ENCODE measurements at regions not wholly inside any gene's neighbourhood (a gene's known extent, or its start where the extent isn't known, plus 50 kb on each side); places are given as distances from the start of the nearest gene placed in this dataset.

DNA sequence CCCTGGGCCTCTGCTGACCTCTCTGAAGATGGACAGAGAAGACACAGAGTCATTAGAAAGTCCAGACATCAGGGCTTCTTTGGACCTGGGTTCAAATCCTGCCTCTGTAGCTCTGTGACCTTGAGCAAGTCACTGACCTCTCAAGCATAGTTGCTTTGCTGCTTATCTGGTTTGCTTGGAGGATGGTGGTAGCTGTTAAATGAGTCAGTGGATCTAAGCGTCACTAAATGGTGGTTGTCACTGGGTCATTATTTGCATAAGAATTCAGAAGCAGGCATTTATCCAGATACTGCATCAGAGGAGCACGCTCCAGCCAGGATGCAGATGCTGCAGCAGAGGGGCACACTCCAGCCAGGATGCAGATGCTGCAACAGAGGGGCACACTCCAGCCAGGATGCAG lies 229.2 kb downstream of the GLI2 start:
- POLR2A ChIA-PET = no interaction called here
- no peak overlapping the region for H3K4me3 Mint-ChIP-seq
- no peak for ATAC-seq
- no peak overlapping the region for H3K27ac Mint-ChIP-seq
- no peaks in the 10 kb centered on the region for H3K36me3 Mint-ChIP-seq (ENCODE audit: low read depth)
- no peak for DNase-seq
- no peaks in the 10 kb centered on the region for H3K27me3 Mint-ChIP-seq (ENCODE audit: low read depth)
- H3K9me3 Mint-ChIP-seq (ENCODE audit: insufficient read depth) = no peaks in the 10 kb centered on the region
- no peaks in the 10 kb centered on the region for H3K4me1 Mint-ChIP-seq (ENCODE audit: low read depth)
- CTCF ChIA-PET = no interaction called here

DNA sequence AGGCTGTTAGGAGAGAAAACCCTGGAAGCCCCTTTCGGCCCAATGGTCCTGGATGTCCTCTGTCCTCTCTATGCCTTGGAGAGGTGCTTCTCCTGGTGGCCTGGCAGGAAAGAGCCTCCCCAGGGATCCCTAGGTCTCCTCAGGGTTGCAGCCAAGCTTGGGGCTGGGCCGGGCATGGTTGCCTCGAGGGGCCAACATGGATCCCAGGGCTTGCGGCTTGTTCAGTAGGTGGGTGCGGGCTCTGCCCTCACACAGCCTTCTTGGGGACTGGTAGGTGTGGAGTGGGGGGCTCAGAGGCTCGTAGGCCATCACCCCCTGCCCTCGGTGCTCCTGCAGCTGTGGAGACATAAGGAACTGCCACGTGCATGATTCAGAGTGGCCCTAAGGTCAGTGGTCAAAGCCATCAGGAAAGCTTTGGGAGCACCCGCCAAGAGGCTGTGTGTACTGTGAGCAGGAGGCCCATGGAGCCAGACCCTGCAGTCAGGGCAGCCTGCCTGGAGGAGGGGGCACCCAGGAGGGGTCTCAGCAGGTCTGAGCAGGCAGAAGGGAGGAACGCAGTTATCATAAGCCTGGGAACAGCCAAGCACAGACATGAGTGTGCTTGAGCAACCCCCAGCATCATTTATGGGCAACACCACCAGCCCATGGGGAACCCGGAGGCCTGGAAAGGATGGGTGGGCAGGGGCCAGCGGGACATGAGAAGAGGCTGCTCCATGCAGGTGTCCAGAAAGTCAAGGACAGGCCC lies 231.0 kb downstream of the GLI2 start:
- Mint-ChIP-seq H3K27ac (no peak overlapping the region), H3K9me3 (ENCODE audit: insufficient read depth) (no peaks in the 10 kb centered on the region), H3K4me1 (ENCODE audit: low read depth) (no peaks in the 10 kb centered on the region), H3K4me3 (no peak overlapping the region), H3K36me3 (ENCODE audit: low read depth) (no peaks in the 10 kb centered on the region), H3K27me3 (ENCODE audit: low read depth) (no peaks in the 10 kb centered on the region)
- no peak for DNase-seq
- ChIA-PET POLR2A (no interaction called here), CTCF (no interaction called here)
- no peak for ATAC-seq

DNA sequence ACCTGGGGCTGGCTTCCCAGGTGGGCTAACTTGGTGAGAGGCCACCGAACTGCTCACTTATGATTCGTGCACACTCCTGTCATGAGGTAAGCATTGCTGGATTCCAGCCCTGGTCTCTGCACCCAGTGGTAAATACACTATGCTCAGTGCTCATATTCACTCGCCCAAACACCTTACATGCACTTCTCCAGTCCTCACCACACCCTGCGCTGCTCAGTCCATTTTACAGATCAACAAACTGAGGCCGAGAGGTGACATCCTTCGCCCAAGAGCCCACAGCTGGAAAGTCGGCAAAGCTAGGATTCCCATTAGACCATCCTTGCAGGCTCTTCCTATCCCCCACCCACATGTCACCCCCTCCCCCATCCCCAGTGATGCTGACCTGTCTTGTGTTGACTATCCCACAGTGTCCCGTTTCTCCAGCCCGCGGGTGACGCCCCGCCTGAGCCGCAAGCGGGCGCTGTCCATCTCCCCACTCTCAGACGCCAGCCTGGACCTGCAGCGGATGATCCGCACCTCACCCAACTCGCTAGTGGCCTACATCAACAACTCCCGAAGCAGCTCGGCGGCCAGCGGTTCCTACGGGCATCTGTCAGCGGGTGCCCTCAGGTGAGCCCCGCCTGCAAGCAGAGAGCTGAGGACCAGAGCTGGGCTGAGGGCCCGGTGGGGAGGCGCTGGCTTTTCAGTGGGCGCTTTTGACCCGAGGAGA lies 232.8 kb downstream of the GLI2 start:
- no peaks in the 10 kb centered on the region for H3K9me3 Mint-ChIP-seq (ENCODE audit: insufficient read depth)
- no peaks in the 10 kb centered on the region for H3K36me3 Mint-ChIP-seq (ENCODE audit: low read depth)
- POLR2A ChIA-PET = no interaction called here
- no peak for DNase-seq
- H3K4me1 Mint-ChIP-seq (ENCODE audit: low read depth) = no peaks in the 10 kb centered on the region
- ATAC-seq = no peak
- H3K4me3 Mint-ChIP-seq = no peak overlapping the region
- CTCF ChIA-PET = no interaction called here
- no peaks in the 10 kb centered on the region for H3K27me3 Mint-ChIP-seq (ENCODE audit: low read depth)
- no peak overlapping the region for H3K27ac Mint-ChIP-seq

DNA sequence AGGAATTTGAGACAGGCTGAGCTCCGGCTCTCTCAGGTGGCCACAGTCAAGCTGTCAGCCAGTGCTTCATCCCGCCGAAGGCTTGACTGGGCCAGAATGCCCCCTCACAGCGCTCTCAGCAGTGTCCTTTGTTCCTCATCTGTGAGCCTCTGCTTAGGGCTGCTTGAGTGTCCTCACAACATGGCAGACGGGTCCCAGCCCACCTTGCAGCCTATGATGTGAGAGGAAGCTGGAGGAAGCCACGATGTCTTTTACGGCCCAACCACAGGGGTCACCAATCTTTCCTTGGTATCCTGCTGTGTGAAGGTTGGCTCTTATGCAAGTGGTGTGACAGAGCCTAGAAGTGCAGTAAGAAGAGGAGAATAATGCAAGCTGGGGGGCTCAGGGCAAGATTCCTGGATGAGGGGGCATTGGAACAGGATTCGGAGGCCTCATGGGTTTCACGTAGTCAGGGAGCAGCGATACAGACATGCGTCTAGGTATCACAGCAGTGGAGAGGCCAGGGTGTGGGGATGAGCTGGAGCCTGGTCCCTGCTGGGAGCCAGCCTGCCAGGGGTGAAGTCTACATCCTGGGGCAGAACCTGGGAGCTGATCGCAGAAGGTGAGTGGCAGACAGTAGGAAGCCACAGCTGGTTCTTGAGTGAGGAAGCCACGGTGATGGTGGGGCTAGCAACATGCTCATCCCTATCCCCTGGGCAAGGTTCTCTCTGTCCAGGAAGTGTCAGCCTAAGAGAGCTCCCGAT lies 234.1 kb downstream of the GLI2 start:
- CTCF ChIA-PET = no interaction called here
- no peak overlapping the region for H3K4me3 Mint-ChIP-seq

DNA sequence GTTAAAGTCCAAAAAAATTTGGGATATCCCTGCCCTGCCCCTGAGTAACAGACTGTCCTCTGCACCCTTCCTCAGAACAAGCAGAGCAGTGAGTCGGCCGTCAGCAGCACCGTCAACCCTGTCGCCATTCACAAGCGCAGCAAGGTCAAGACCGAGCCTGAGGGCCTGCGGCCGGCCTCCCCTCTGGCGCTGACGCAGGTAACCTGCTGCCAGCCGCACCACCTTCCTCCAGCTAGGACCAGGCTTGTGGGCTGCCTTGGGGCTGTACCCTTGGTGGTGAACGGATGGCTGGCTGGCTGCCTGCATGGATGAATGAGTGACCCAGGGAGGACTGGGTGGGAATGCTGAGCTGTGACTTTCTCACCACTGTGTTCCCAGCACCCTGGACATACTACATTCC lies 236.2 kb downstream of the GLI2 start:
- POLR2A ChIA-PET = no interaction called here
- Mint-ChIP-seq H3K4me3 (no peak overlapping the region), H3K27me3 (ENCODE audit: low read depth) (no peaks in the 10 kb centered on the region), H3K4me1 (ENCODE audit: low read depth) (no peaks in the 10 kb centered on the region), H3K27ac (no peak overlapping the region), H3K9me3 (ENCODE audit: insufficient read depth) (no peaks in the 10 kb centered on the region), H3K36me3 (ENCODE audit: low read depth) (no peaks in the 10 kb centered on the region)
- no peak for ATAC-seq
- DNase-seq = no peak
- CTCF ChIA-PET = no interaction called here

More for the DNA sequence above, 234.1 kb downstream of the GLI2 start:
- no peak overlapping the region for H3K27ac Mint-ChIP-seq
- no peaks in the 10 kb centered on the region for H3K9me3 Mint-ChIP-seq (ENCODE audit: insufficient read depth)
- POLR2A ChIA-PET = no interaction called here
- no peaks in the 10 kb centered on the region for H3K4me1 Mint-ChIP-seq (ENCODE audit: low read depth)
- H3K27me3 Mint-ChIP-seq (ENCODE audit: low read depth) = no peaks in the 10 kb centered on the region
- ATAC-seq (no peak), DNase-seq (no peak)
- no peaks in the 10 kb centered on the region for H3K36me3 Mint-ChIP-seq (ENCODE audit: low read depth)

DNA sequence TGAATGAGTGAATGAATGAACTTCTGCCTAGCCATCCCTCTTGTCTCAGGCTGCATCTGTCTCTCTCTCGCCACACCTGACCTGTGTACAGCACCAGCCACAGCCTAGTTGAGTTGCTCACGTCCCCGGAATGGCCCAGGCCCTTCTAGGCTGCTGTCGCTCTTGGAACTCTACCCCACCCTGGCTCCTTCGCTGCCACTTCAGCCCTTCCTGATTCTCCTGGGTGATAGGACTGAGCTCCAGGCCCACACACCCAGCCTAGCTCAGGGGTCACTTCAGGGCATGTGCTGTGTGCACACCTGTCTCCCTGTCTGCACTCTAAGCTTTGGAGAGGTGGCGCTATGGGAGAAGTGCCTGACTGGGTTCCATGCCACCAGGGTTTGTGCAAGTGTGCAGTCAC lies 236.6 kb downstream of the GLI2 start:
- CTCF ChIA-PET = no interaction called here
- no peak overlapping the region for H3K4me3 Mint-ChIP-seq
- H3K36me3 Mint-ChIP-seq (ENCODE audit: low read depth) = no peaks in the 10 kb centered on the region
- DNase-seq (no peak), ATAC-seq (no peak)
- H3K27ac Mint-ChIP-seq = no peak overlapping the region
- no peaks in the 10 kb centered on the region for H3K27me3 Mint-ChIP-seq (ENCODE audit: low read depth)
- POLR2A ChIA-PET = no interaction called here
- H3K4me1 Mint-ChIP-seq (ENCODE audit: low read depth) = no peaks in the 10 kb centered on the region
- H3K9me3 Mint-ChIP-seq (ENCODE audit: insufficient read depth) = no peaks in the 10 kb centered on the region

DNA sequence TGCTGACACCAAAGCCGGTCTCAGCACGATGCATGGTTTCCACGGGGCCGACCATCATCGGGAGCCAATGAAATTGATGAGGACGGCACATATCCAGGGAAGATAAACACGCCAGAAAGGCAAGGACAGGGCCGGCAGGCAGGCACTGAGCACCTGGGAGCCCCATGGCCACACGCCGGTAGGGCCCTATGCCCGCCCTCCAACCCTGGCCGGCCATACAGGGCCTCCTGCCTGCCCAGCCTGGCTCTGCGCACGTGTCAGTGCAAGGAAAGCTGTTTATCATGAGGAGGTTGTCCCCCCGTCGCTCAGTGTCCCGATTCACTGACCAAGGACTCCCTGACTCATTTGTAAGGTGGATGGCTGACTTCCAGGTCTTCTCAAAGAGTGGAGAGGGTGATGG lies 237.5 kb downstream of the GLI2 start:
- CTCF ChIA-PET = no interaction called here
- DNase-seq = no peak
- POLR2A ChIA-PET = no interaction called here
- ATAC-seq = no peak
- Mint-ChIP-seq H3K27me3 (ENCODE audit: low read depth) (no peaks in the 10 kb centered on the region), H3K9me3 (ENCODE audit: insufficient read depth) (no peaks in the 10 kb centered on the region), H3K4me3 (no peak overlapping the region), H3K36me3 (ENCODE audit: low read depth) (no peaks in the 10 kb centered on the region), H3K4me1 (ENCODE audit: low read depth) (no peaks in the 10 kb centered on the region), H3K27ac (no peak overlapping the region)

DNA sequence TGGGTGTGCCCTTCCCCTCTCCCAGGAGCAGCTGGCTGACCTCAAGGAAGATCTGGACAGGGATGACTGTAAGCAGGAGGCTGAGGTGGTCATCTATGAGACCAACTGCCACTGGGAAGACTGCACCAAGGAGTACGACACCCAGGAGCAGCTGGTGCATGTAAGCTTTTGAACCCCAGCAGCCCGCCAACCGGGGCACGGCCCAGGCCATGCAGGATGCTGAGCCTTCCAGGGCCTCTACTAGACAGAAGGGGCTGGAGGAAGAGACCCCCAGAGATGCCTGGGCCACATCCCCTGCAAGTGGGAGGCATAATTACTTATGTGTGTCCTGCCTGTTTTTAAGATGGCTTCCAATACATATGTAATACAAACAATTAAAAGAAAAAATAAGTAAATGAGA lies 239.3 kb downstream of the GLI2 start:
- ATAC-seq (no peak), DNase-seq (no peak)
- no peak overlapping the region for H3K4me3 Mint-ChIP-seq
- H3K36me3 Mint-ChIP-seq (ENCODE audit: low read depth) = no peaks in the 10 kb centered on the region
- no peaks in the 10 kb centered on the region for H3K27me3 Mint-ChIP-seq (ENCODE audit: low read depth)
- ChIA-PET CTCF (no interaction called here), POLR2A (no interaction called here)
- H3K27ac Mint-ChIP-seq = no peak overlapping the region
- no peaks in the 10 kb centered on the region for H3K9me3 Mint-ChIP-seq (ENCODE audit: insufficient read depth)
- H3K4me1 Mint-ChIP-seq (ENCODE audit: low read depth) = no peaks in the 10 kb centered on the region

DNA sequence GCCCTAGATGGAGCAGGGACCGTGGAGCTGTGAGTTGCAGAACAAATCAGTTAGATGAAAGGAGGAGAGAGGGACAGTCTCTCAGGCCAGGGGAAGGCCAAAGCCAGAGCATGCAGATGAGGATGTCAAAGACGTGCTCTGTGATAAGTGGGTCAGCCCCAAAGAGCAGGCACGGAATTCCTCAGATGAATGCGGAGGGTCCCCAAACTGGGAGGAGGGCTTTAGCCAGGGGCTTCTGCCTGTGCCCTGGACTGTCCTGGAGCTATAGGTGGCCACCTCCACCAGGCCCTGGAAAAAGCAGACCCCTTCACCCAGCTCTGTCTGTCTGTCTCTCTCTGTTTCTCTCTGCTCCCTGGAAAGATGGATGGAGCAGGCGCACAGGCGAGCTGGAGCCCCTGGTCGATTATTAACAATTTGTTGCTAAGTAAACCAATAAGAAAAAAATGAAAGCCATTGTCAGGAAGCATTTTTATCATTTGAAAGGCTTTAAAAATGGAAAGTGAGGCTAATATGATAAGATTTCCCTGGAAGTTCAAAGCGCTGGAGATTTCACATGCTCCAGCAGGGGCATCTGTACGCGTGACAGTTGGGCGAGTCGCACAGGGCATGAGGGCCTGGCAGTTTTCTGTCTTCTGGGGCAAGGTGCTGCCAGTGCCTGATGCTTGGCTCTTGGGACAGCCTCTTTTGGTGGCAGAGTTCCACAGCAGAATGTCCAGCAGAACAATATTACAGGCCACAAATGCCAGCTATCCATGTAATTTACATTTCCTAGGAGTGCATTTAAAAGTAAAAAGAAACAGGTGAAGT lies 241.0 kb downstream of the GLI2 start:
- no peak overlapping the region for H3K27ac Mint-ChIP-seq
- no peak for DNase-seq
- H3K36me3 Mint-ChIP-seq (ENCODE audit: low read depth) = no peaks in the 10 kb centered on the region
- no peaks in the 10 kb centered on the region for H3K4me1 Mint-ChIP-seq (ENCODE audit: low read depth)
- CTCF ChIA-PET = no interaction called here
- no peak overlapping the region for H3K4me3 Mint-ChIP-seq
- ATAC-seq = no peak
- H3K9me3 Mint-ChIP-seq (ENCODE audit: insufficient read depth) = no peaks in the 10 kb centered on the region
- no peaks in the 10 kb centered on the region for H3K27me3 Mint-ChIP-seq (ENCODE audit: low read depth)
- POLR2A ChIA-PET = no interaction called here

DNA sequence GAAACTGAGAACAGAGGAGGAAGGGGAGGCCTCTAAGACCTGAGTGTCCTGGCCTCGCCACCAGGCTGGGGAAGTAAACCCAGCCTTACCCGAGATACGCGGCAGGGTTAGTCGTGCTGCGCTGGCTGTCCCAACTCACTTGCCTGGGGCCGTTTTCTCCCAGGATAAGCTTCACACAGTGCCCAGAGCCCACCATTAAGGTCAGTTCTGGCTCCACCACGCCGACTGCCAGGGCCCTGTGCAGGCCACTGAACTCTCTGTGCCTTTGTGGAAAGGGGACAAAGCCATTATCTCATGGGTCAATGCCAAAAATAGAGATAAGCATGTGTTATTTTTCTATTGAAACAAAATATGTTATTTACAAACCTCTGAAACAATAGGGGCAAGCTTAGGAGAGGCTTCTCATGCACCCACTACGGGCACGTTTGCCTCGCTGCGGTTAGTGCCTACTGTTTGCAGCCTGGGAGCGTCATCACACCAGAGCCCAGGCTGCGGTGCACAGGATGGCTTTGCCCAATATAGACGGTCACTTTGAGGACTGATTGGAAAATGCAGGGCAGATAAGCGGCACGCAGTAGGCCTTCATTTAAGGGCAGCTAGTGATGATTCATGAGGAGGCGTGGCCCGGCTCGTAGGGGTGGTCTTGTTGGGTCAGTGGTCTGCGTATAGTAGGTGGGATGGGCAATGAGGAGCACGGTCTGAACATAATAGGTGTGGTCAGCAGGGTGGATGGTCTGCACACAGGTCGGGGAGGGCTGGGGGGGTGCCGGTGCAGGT lies 242.1 kb downstream of the GLI2 start:
- CTCF ChIA-PET = no interaction called here
- Mint-ChIP-seq H3K36me3 (ENCODE audit: low read depth) (no peaks in the 10 kb centered on the region), H3K27ac (no peak overlapping the region), H3K4me3 (no peak overlapping the region), H3K4me1 (ENCODE audit: low read depth) (no peaks in the 10 kb centered on the region), H3K27me3 (ENCODE audit: low read depth) (no peaks in the 10 kb centered on the region), H3K9me3 (ENCODE audit: insufficient read depth) (no peaks in the 10 kb centered on the region)
- ATAC-seq (no peak), DNase-seq (no peak)
- POLR2A ChIA-PET = no interaction called here

DNA sequence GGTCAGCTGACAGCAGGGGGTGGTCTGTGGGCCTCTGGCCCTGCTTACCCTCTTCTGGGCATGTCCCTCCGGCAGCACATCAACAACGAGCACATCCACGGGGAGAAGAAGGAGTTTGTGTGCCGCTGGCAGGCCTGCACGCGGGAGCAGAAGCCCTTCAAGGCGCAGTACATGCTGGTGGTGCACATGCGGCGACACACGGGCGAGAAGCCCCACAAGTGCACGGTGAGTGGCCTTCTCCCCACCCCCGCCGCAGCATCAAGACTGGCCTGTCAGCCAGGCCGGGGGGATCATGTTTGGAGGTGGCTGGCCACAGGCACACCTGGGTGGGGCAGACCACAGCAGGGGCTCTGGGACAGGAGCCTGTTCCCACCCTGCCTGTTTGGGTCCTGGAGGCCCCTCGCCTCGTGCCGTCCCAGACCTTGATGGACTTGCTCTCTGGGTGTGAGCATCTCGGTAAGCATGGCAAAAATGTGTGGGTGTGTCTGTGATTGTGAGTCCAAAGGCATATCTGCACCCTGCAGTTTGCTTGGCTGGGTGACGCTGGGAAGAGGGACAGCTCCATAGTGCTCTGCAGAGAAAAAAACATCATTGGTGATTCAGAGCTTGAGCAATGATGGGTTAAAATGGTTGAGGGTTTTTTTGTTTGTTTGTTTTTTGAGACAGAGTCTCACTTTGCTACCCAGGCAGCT lies 242.8 kb downstream of the GLI2 start:
- ChIA-PET CTCF (no interaction called here), POLR2A (no interaction called here)
- no peaks in the 10 kb centered on the region for H3K9me3 Mint-ChIP-seq (ENCODE audit: insufficient read depth)
- no peaks in the 10 kb centered on the region for H3K36me3 Mint-ChIP-seq (ENCODE audit: low read depth)
- ATAC-seq (no peak), DNase-seq (no peak)
- no peaks in the 10 kb centered on the region for H3K4me1 Mint-ChIP-seq (ENCODE audit: low read depth)
- no peaks in the 10 kb centered on the region for H3K27me3 Mint-ChIP-seq (ENCODE audit: low read depth)
- no peak overlapping the region for H3K4me3 Mint-ChIP-seq
- no peak overlapping the region for H3K27ac Mint-ChIP-seq
